Midbrain (tissue), 1 donor: ENCODE measurements at regions not wholly inside any gene's neighbourhood (a gene's known extent, or its start where the extent isn't known, plus 50 kb on each side); places are given as distances from the start of the nearest gene placed in this dataset.

Experiments
- DNase-seq: peaks from one replicate; lab custom pipeline; 2025; lab: John Stamatoyannopoulos, UW

- DNase-seq, result no peak
Observed at GRCh38 chr6:4192627-4193026, 57.3 kb upstream of the ECI2 start.

DNA sequence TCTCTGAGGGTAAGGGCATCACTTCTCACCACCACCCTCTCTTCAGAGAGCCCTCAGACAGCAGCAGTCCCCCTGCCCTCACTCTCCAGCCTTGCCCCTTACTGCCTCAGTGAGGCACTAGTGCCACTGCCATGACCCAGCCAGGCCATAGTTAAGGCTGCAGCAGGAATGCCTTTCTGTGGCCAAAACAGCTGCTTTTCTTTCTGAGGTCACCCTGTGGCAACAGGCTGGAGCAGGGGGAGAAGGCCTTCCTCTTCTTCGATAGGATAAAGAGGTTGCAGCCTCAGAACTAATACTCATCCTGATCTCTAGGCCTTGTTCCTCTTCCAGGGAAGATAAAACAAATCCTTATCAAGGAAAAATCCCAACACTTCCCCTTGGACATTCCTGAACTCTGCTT, 56.8 kb upstream of the ECI2 start:
- no peak for DNase-seq

- DNase-seq, result no peak
Observed at GRCh38 chr6:4191271-4191721, 55.9 kb upstream of the ECI2 start.

- no peak for DNase-seq
Observed at GRCh38 chr6:4189249-4189648, 53.9 kb upstream of the ECI2 start.

GRCh38 chr6:4188801-4189200, 53.4 kb upstream of the ECI2 start:
- DNase-seq, result no peak

DNA sequence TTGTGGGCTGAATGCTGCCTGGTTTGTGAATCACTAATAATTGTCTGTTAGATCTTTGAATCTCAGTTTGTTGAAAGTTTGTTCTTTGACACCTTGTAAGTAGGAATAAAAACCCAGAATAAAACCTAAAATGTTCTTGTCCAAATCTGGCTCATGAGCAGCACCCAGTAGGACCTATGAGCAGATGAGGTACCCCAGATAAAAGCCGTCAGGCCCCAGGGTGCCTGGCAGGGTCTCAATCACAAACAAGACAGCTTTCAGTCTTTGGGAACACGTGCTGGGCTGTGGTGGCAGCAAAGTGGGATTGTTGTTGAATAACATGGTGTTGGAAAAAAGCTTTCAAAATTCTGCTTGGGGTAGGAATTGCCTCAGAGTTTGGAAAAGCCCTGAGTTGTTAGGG, 52.1 kb upstream of the ECI2 start:
- DNase-seq, result no peak

- no peak for DNase-seq
Observed at GRCh38 chr6:4186385-4186784, 51.0 kb upstream of the ECI2 start.

DNA sequence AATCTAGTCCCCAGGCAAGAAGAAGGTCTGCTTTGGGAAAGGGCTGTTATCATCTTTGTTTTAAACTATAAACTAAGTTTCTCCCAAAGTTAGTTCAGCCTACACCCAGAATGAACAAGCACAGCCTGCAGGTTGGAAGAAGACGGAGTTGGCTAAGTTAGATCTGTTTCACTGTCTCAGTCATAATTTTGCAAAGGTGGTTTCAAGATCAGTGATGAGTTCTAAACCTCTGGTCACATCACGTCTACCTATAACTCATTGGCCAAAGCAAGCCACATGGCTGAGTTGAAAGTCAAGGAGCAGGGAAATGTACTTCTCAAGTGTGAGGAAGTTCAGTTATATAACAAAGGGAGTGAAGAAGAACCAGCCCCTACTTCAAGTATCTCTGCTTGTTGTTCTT, 50.5 kb upstream of the ECI2 start:
- no peak for DNase-seq

GRCh38 chr6:4185419-4185818, 50.0 kb upstream of the ECI2 start:
- no peak for DNase-seq
